Heart right ventricle (tissue), 16 donors: ENCODE measurements at regions not wholly inside any gene's neighbourhood (a gene's known extent, or its start where the extent isn't known, plus 50 kb on each side); places are given as distances from the start of the nearest gene placed in this dataset.

Source experiments
- ATAC-seq, 8 donors: fragments of 200-7000 bp; cut with Tn5 transposase; one replicate each; pipeline ENCODE4 v1.9.1; 2020; ENCODE audit warnings: mild to moderate bottlenecking in 8 of 8, moderate library complexity in 8 of 8, moderate number of reproducible peaks in 1 of 8
- DNase-seq, 2 donors: peaks; one replicate each; pipeline ENCODE4 v3.0.0-alpha.2; 2020
- H3K27ac ChIP-seq, 10 donors: fragments of 200-600 bp; sonication (generic) in 2 of 10; one replicate each; pipeline versions ENCODE4 v1.5.0 to v1.8.0; 2020 to 2022; ENCODE audit warnings: mild to moderate bottlenecking in 3 of 10
- H3K27me3 ChIP-seq, 7 donors: fragments of 200-600 bp; one replicate each; pipeline ENCODE4 v1.8.0; 2021 to 2022; ENCODE audit warnings: mild to moderate bottlenecking in 2 of 7
- H3K36me3 ChIP-seq, 9 donors: fragments of 200-600 bp; sonication (generic) in 1 of 9; one replicate each; pipeline versions ENCODE4 v1.5.0 to v1.8.0; 2020 to 2022; ENCODE audit warnings: mild to moderate bottlenecking in 2 of 9
- H3K4me1 ChIP-seq, 9 donors: fragments of 200-600 bp; sonication (generic) in 1 of 9; one replicate each; pipeline versions ENCODE4 v1.5.0 to v1.8.0; 2020 to 2022; ENCODE audit warnings: mild to moderate bottlenecking in 4 of 9
- H3K4me3 ChIP-seq, 10 donors: fragments of 200-600 bp; sonication (generic) in 2 of 10; one replicate each; pipeline versions ENCODE4 v1.5.0 to v1.8.0; 2020 to 2022; ENCODE audit warnings: mild to moderate bottlenecking in 7 of 10, moderate library complexity in 2 of 10
- H3K9me3 ChIP-seq, 11 donors: fragments of 200-600 bp in 10 of 11; sonication (generic) in 2 of 11; one replicate each; pipeline versions ENCODE4 v1.5.0 to v1.8.0; 2013 to 2022; ENCODE audit warnings: mild to moderate bottlenecking in 2 of 11, control low read depth in 1 of 11, moderate library complexity in 1 of 11
- CTCF ChIP-seq, 9 donors: fragments of 200-600 bp; sonication (generic) in 2 of 9; IDR thresholded peaks; one replicate each; pipeline versions ENCODE4 v1.5.0 to v1.8.0; 2021 to 2022; ENCODE audit warnings: antibody characterized with exemption in 9 of 9, mild to moderate bottlenecking in 5 of 9, moderate library complexity in 1 of 9
- WGBS, 2 donors: extraction: QIAGEN DNeasy Blood & Tissue Kit; methylation state at CpG; one replicate each; pipeline ENCODE4 v1.1.7; 2013; ENCODE audit warnings: inconsistent platforms in 1 of 2; 5-methylcytosine and 5-hydroxymethylcytosine counted together
- intact Hi-C, 10 donors: fragments of 100-400 bp; cut with DNase I; formaldehyde crosslinking; loops; one replicate each; pipeline versions ENCODE4 v1.11.1 to v1.14.2; 2022
- donor health status: Arrhythmogenic right ventricular cardiomyopathy.
- donor health status: ischemic (EF 13 %, LVEDD 7.1; RV severe dilation, severe dysfunction).
- donor health status: healthy with polysubstance abuse.
- donor health status: DM: no; HTN: yes; CAD: no.
- donor health status: DM: no; HTN: no; CAD: no.
- donor health status: ischemic (EF 25% LVEDD 6.9; RV normal size, moderate dysfunction).
- donor health status: ischemic (EF 25% LVEDD 5.7; RV mildly dilated, moderate dysfunction).
- donor health status: healthy.
- donor health status: DM: yes; HTN: yes; CAD: no.
- donor health status: Ischemic cardiomyopathy.
- donor health status: ischemic (EF 35%, LVEDD 5.7; RV mildly dilated, moderate dysfunction).
- donor health status: nonischemic (EF 11% LVEDD 7.7; RV severe dilation, severe dysfunction).
- donor health status: DM: yes; HTN: yes; CAD: no.
- donor health status: PGD.
- donor health status: ischemic (EF 29% LVEDD 5.4; RV normal size, mild dysfunction).
- donor health status: nonischemic (EF 23%, LVEDD 6.1; RV moderate dilation, normal function).

DNA sequence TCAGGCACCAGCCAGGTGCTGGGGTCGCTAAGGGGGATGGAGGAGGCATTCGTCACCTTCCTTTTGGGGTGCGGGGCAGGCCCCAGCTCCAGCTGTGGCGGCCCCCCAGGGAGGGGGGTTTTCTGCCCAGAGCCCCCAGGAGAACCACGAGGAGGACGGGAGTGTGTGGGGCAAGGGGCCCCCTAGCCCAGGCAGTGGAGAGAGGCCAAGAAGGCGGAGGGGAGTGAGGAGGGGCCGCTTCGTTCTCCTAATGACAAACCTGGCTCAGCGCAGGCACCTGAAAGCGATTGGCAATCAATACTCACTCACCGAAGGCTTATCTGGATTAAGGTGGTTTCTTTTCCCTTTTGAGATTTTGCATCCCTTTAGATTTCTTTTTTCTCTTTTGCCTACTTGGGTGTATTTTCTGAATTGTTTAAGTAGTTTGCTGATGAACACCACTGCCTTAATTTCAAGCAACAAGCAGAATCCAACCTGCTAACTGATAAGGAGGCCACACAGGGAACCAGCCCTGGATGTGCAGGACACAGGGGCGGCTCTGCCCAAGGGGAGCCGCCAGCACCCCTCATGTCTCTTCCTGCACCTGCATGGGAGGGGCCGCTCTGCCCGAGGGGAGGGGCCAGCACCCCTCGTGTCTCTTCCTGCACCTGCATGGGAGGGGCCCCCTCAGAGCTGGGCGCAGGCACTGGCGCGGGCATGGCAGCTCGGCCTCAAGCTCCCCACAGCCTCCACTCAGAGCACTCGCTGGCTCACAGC, 122.3 kb downstream of the BRD1 start:
- Histone ChIP-seq H3K9me3 (peaks cover 0 to 41% (median 27%) of the 10 kb centered on the region in 11 donors), H3K4me1 (no peaks in the 10 kb centered on the region), H3K36me3 (no peaks in the 10 kb centered on the region), H3K27me3 (peaks cover 14 to 49% (median 44%) of the 10 kb centered on the region in 7 donors), H3K27ac (no peak overlapping the region), H3K4me3 (no peak overlapping the region)
- no peak for TF ChIP-seq CTCF (IDR thresholded peaks at IDR 0.05)
- no peak for DNase-seq
- 48 to 55% methylated on average over 22 of the region's 22 CpGs for WGBS, 2 donors
- intact Hi-C loops: no loop called here
- no peak for ATAC-seq

DNA sequence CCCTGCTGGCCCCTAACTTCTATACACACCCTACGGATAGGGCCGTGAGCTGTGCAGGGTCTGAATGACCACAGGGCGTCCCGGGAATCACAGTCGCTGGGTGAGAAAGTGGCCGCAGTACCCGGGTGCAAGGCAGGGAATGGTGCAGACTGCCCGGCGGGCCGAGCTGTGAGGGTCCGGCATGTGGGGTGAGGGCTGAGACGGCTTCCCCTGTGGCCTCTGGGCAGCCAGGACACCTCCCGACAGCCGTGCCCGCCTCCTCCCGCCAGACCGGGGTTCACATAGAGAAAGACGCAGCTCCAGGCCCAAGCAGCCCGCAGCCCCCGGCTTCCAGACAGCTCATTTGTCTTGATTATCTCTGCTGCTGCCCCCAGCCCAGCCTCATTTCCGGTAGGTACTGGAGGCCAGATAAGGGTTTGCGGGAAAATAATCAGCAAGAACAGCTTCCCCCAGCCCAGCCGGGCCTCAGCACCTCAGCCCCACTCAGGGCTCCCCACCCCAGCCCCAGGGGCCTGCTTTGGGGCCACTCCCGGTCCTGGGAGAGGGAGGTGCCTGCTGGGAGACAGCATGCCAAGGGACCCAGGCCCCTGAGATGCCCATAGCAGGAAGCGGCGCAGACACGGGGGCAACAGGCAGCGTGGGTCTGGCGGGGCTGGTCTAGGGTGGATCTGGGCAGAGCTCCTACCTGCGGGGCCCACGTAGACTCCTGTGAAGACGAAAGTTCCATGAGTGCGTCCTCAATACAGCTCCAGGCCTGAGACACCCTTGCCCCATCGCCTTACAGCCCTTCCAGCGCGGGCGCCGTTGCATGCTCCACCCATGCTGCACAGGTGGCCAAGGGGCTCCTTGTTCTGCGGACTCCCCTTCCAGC, 123.1 kb downstream of the BRD1 start:
- DNase-seq (no peak), ATAC-seq (no peak)
- no peak overlapping the region for H3K27ac ChIP-seq
- H3K36me3 ChIP-seq: no peaks in the 10 kb centered on the region
- H3K4me3 ChIP-seq: no peak overlapping the region
- no peaks in the 10 kb centered on the region for H3K4me1 ChIP-seq
- H3K27me3 ChIP-seq: peaks cover 14 to 47% (median 44%) of the 10 kb centered on the region in 7 donors
- 48 to 55% methylated on average over 39 of the region's 39 CpGs for WGBS, 2 donors
- TF ChIP-seq CTCF (IDR thresholded peaks at IDR 0.05): no peak
- intact Hi-C loops: no loop called here
- H3K9me3 ChIP-seq: peaks cover 0 to 32% (median 19%) of the 10 kb centered on the region in 11 donors

DNA sequence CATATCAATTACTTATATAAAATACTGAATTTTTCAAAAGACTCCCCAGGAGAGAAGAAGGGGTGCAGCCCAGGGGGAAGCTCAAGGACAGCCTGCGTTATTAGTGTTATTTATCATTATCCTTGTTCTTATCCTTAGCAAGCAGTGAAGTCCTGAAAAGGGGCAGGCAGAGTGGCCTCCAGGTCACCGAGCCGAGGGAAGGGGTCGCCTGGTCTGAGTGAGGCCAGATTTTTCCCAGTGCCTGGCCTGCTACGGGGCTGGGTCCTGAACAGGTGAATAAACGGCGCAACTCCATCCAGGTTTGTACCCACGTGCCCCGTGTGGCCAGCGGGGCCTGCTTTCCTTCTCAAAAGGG, 123.7 kb downstream of the BRD1 start:
- DNase-seq (no peak), ATAC-seq (no peak)
- Histone ChIP-seq H3K27ac (no peak overlapping the region), H3K27me3 (peaks cover 14 to 47% (median 42%) of the 10 kb centered on the region in 7 donors), H3K36me3 (no peaks in the 10 kb centered on the region), H3K4me3 (no peak overlapping the region), H3K4me1 (no peaks in the 10 kb centered on the region), H3K9me3 (peaks cover 0 to 26% (median 12%) of the 10 kb centered on the region in 11 donors)
- intact Hi-C loops: no loop called here
- WGBS, 2 donors: 68 to 69% methylated on average over 10 of the region's 10 CpGs
- no peak for TF ChIP-seq CTCF (IDR thresholded peaks at IDR 0.05)

- H3K9me3 ChIP-seq: peaks cover 0 to 22% (median 12%) of the 10 kb centered on the region in 11 donors
- no peak overlapping the region for H3K4me3 ChIP-seq
- TF ChIP-seq CTCF (IDR thresholded peaks at IDR 0.05): no peak
- H3K27me3 ChIP-seq: peaks cover 14 to 47% (median 42%) of the 10 kb centered on the region in 7 donors
- H3K27ac ChIP-seq: no peak overlapping the region
- WGBS, 2 donors: 66 to 71% methylated on average over 15 of the region's 15 CpGs
- intact Hi-C loops: no loop called here
- no peaks in the 10 kb centered on the region for H3K4me1 ChIP-seq
- H3K36me3 ChIP-seq: no peaks in the 10 kb centered on the region
- no peak for DNase-seq
- ATAC-seq: no peak
These were observed 124.2 kb downstream of the BRD1 start for GRCh38 chr22:49703505-49703904.
